ENCODE measurements at regions not wholly inside any gene's neighbourhood (a gene's known extent, or its start where the extent isn't known, plus 50 kb on each side); places are given as distances from the start of the nearest gene placed in this dataset.

DNA sequence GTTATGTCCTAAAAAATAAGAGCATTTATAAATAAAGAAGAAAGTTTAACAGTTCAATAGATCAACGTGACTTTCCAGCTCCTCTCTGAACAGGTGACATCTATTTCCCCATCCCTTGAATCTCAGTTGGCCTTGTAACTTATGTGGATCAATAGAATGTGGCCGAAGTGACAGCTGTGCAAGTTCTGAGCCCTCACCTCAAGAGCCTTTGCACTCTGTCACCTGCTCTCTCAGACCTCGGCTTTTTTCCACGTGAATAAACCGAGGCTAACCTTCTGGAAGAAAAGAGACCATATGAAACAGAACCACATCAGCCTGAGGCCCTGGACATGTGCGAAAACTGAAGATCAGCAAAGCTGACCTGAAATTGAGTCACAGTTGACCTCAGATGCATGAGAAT lies 253.0 kb downstream of the DAD1 start:
- Histone ChIP-seq H3K27me3 (replicated peaks in 1 of 4; ENCODE audit: control extremely low read depth in 1 of 4, control insufficient read depth in 3 of 4, insufficient read depth in 4 of 4, low read length in 3 of 4) (no peaks in the 10 kb centered on the region), H3K9ac (ENCODE audit: low read length) (no peak overlapping the region), H3K79me2 (ENCODE audit: control insufficient read depth, insufficient read depth, low read length) (no peaks in the 10 kb centered on the region), H3K9me3 (ENCODE audit: control extremely low read depth in 1 of 3, control insufficient read depth in 2 of 3, insufficient read depth in 1 of 3, low read length in 2 of 3) (no peaks in the 10 kb centered on the region), H3K4me2 (replicated peaks; ENCODE audit: low read depth, low read length, poor library complexity, severe bottlenecking) (no peak overlapping the region), H3K27ac (ENCODE audit: low read length in 2 of 2) (no peak overlapping the region), H4K20me1 (ENCODE audit: control insufficient read depth, insufficient read depth, low read length, poor library complexity, severe bottlenecking) (no peaks in the 10 kb centered on the region), H3K4me3 (ENCODE audit: control extremely low read depth in 1 of 5, extremely low read depth in 1 of 5, insufficient read depth in 1 of 5, low read depth in 2 of 5, low read length in 4 of 5) (no peak overlapping the region), H3K36me3 (replicated peaks in 1 of 2; ENCODE audit: control extremely low read depth in 1 of 2, control insufficient read depth in 1 of 2, extremely low read depth in 1 of 2, insufficient read depth in 2 of 2, low read length in 1 of 2) (no peaks in the 10 kb centered on the region), H3K4me1 (ENCODE audit: control insufficient read depth in 2 of 2, insufficient read depth in 2 of 2, low read length in 2 of 2) (no peaks in the 10 kb centered on the region), H2AFZ (ENCODE audit: insufficient read depth, low read depth, low read length, poor library complexity, severe bottlenecking) (no peak overlapping the region)
- DNase-seq (no peak), ATAC-seq (ENCODE audit: low read depth) (no peak)
- Mint-ChIP-seq H3K4me3 (no peak overlapping the region), H3K4me1 (peaks cover 3% of the 10 kb centered on the region), H3K9me3 (ENCODE audit: insufficient read depth) (no peaks in the 10 kb centered on the region), H3K27ac (no peak overlapping the region), H3K27me3 (no peaks in the 10 kb centered on the region)
- intact Hi-C loops (cut with micrococcal nuclease): no loop called here
- POLR2A ChIA-PET: no interaction called here
- no peak for TF ChIP-seq EZH2 (IDR thresholded peaks at IDR 0.05; ENCODE audit: borderline replicate concordance, insufficient read depth, low read depth, low read length, poor library complexity, severe bottlenecking)
- TF ChIP-seq, protein P1, sequence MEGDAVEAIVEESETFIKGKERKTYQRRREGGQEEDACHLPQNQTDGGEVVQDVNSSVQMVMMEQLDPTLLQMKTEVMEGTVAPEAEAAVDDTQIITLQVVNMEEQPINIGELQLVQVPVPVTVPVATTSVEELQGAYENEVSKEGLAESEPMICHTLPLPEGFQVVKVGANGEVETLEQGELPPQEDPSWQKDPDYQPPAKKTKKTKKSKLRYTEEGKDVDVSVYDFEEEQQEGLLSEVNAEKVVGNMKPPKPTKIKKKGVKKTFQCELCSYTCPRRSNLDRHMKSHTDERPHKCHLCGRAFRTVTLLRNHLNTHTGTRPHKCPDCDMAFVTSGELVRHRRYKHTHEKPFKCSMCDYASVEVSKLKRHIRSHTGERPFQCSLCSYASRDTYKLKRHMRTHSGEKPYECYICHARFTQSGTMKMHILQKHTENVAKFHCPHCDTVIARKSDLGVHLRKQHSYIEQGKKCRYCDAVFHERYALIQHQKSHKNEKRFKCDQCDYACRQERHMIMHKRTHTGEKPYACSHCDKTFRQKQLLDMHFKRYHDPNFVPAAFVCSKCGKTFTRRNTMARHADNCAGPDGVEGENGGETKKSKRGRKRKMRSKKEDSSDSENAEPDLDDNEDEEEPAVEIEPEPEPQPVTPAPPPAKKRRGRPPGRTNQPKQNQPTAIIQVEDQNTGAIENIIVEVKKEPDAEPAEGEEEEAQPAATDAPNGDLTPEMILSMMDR (IDR thresholded peaks at IDR 0.05): no peak
- WGBS (ENCODE audit: insufficient coverage): 100% methylated on average over 4 of the region's 6 CpGs
- CTCF ChIA-PET: interaction anchor here (0.7 to 2.2 kb wide), 3 partner anchors 16 to 39 kb away, joined by 3 to 9 read pairs (median 3); no protein-coding TSS in a partner anchor

DNA sequence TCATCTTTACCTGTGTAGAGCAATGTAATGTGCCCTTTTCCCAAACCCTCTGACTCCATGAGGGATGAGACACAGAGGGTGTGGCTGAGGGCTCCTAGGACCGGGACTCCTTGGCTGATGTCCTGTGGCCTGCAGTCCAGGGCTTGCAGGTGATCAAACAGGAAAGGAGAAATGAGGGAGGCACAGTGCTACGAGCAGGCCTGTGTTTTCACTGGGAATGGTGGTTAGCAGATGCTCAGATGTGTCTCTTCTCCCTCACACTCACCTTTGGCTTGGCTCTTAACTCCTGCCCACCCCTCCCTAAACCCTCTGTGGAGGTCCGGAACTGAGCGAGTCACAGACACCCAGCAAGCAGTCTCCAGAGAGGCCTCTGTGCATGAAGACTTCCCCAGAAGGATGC lies 254.4 kb downstream of the DAD1 start:
- H3K4me2 ChIP-seq (replicated peaks; ENCODE audit: low read depth, low read length, poor library complexity, severe bottlenecking): no peak overlapping the region
- H3K9me3 Mint-ChIP-seq (ENCODE audit: insufficient read depth): peaks cover 2% of the 10 kb centered on the region
- H3K4me1 Mint-ChIP-seq: peaks cover 3% of the 10 kb centered on the region
- intact Hi-C loops (cut with micrococcal nuclease): no loop called here
- ChIA-PET CTCF (interaction anchor here (2.2 kb wide), 1 partner anchor 15 kb away, joined by 9 read pairs; no protein-coding TSS in a partner anchor), POLR2A (no interaction called here)
- TF ChIP-seq, protein P1 (IDR thresholded peaks at IDR 0.05): no peak
- TF ChIP-seq EZH2 (IDR thresholded peaks at IDR 0.05; ENCODE audit: borderline replicate concordance, insufficient read depth, low read depth, low read length, poor library complexity, severe bottlenecking): no peak
- no peaks in the 10 kb centered on the region for H4K20me1 ChIP-seq (ENCODE audit: control insufficient read depth, insufficient read depth, low read length, poor library complexity, severe bottlenecking)
- H3K4me1 ChIP-seq (ENCODE audit: control insufficient read depth in 2 of 2, insufficient read depth in 2 of 2, low read length in 2 of 2): no peaks in the 10 kb centered on the region
- H2AFZ ChIP-seq (ENCODE audit: insufficient read depth, low read depth, low read length, poor library complexity, severe bottlenecking): no peak overlapping the region
- H3K27ac Mint-ChIP-seq: no peak overlapping the region
- no peak overlapping the region for H3K9ac ChIP-seq (ENCODE audit: low read length)
- H3K27me3 Mint-ChIP-seq: no peaks in the 10 kb centered on the region
- no peak overlapping the region for H3K4me3 Mint-ChIP-seq
- H3K36me3 ChIP-seq (replicated peaks in 1 of 2; ENCODE audit: control extremely low read depth in 1 of 2, control insufficient read depth in 1 of 2, extremely low read depth in 1 of 2, insufficient read depth in 2 of 2, low read length in 1 of 2): no peaks in the 10 kb centered on the region
- H3K27me3 ChIP-seq (replicated peaks in 1 of 4; ENCODE audit: control extremely low read depth in 1 of 4, control insufficient read depth in 3 of 4, insufficient read depth in 4 of 4, low read length in 3 of 4): peaks cover 0 to 3% (median 0%) of the 10 kb centered on the region in 4 experiments
- WGBS (ENCODE audit: insufficient coverage): 93% methylated on average over 3 of the region's 4 CpGs
- H3K9me3 ChIP-seq (ENCODE audit: control extremely low read depth in 1 of 3, control insufficient read depth in 2 of 3, insufficient read depth in 1 of 3, low read length in 2 of 3): peaks cover 0 to 7% (median 1%) of the 10 kb centered on the region in 3 donors
- no peaks in the 10 kb centered on the region for H3K79me2 ChIP-seq (ENCODE audit: control insufficient read depth, insufficient read depth, low read length)
- no peak for DNase-seq
- no peak overlapping the region for H3K27ac ChIP-seq (ENCODE audit: low read length in 2 of 2)
- no peak overlapping the region for H3K4me3 ChIP-seq (ENCODE audit: control extremely low read depth in 1 of 5, extremely low read depth in 1 of 5, insufficient read depth in 1 of 5, low read depth in 2 of 5, low read length in 4 of 5)
- ATAC-seq (ENCODE audit: low read depth): no peak
